CD14-positive monocyte (primary cell): ENCODE measurements at regions not wholly inside any gene's neighbourhood (a gene's known extent, or its start where the extent isn't known, plus 50 kb on each side); places are given as distances from the start of the nearest gene placed in this dataset.

Experiments used
- DNase-seq, 3 donors: peaks; one replicate each; pipeline ENCODE4 v3.0.0-alpha.2; 2011 to 2022
- H2AFZ ChIP-seq: 2 replicates; pipeline ENCODE4 v1.6.0; 2012; ENCODE audit warnings: mild to moderate bottlenecking, low read depth, low read length, inconsistent platforms; ENCODE audit not compliant: insufficient read depth, poor library complexity, severe bottlenecking
- H3K27ac ChIP-seq, 2 donors: 1 replicate in 1 of 2; 2 replicates in 1 of 2; pipeline ENCODE4 v1.5.1; 2012 to 2013; ENCODE audit warnings: low read length in 2 of 2, control low read depth in 1 of 2, inconsistent platforms in 1 of 2, low read depth in 1 of 2, mild to moderate bottlenecking in 1 of 2
- H3K27me3 ChIP-seq, 2 donors: one replicate each; pipeline versions ENCODE4 v1.6.0 to v1.6.1; 2011 to 2013; ENCODE audit warnings: low read length in 2 of 2; ENCODE audit not compliant: control insufficient read depth in 2 of 2, insufficient read depth in 2 of 2
- H3K36me3 ChIP-seq, 2 donors: replicated peaks in 1 of 2; 1 replicate in 1 of 2; 2 replicates in 1 of 2; pipeline versions ENCODE4 v1.5.1 to v1.6.1; 2012 to 2013; ENCODE audit warnings: low read length in 2 of 2, control low read depth in 1 of 2, inconsistent platforms in 1 of 2, mild to moderate bottlenecking in 1 of 2; ENCODE audit not compliant: insufficient read depth in 2 of 2, control insufficient read depth in 1 of 2
- H3K4me1 ChIP-seq, 2 donors: 1 replicate in 1 of 2; 2 replicates in 1 of 2; pipeline versions ENCODE4 v1.5.1 to v1.6.1; 2012 to 2013; ENCODE audit warnings: low read length in 2 of 2, control low read depth in 1 of 2, inconsistent platforms in 1 of 2, mild to moderate bottlenecking in 1 of 2, moderate library complexity in 1 of 2; ENCODE audit not compliant: insufficient read depth in 2 of 2, control insufficient read depth in 1 of 2
- H3K4me2 ChIP-seq: replicated peaks from 2 replicates; pipeline ENCODE3; 2012; ENCODE audit warnings: low read length, moderate library complexity, mild to moderate bottlenecking; ENCODE audit not compliant: poor library complexity, severe bottlenecking; ENCODE audit errors: extremely low read depth
- H3K4me3 ChIP-seq, 3 experiments: fragments of 200-600 bp in 1 of 3; sonication (generic) in 1 of 3; replicated peaks in 1 of 3; 1 replicate in 2 of 3; 2 replicates in 1 of 3; pipeline ENCODE4 v1.5.1; 2011 to 2013; ENCODE audit warnings: low read length in 3 of 3, mild to moderate bottlenecking in 3 of 3, control low read depth in 2 of 3, low read depth in 2 of 3, inconsistent platforms in 1 of 3, moderate library complexity in 1 of 3
- H3K79me2 ChIP-seq: 2 replicates; pipeline ENCODE4 v1.6.0; 2012; ENCODE audit warnings: mild to moderate bottlenecking, control low read depth, inconsistent platforms, low read length, moderate library complexity; ENCODE audit not compliant: insufficient read depth
- H3K9ac ChIP-seq: 2 replicates; pipeline ENCODE4 v1.6.0; 2017; ENCODE audit warnings: low read length, mild to moderate bottlenecking; ENCODE audit not compliant: insufficient read depth, poor library complexity, severe bottlenecking
- H3K9me3 ChIP-seq, 2 donors: replicated peaks in 1 of 2; 1 replicate in 1 of 2; 2 replicates in 1 of 2; pipeline versions ENCODE4 v1.5.1 to v1.6.1; 2012 to 2013; ENCODE audit warnings: low read length in 2 of 2, control low read depth in 1 of 2; ENCODE audit not compliant: control insufficient read depth in 1 of 2, insufficient read depth in 1 of 2
- H4K20me1 ChIP-seq: 2 replicates; pipeline ENCODE4 v1.6.0; 2012; ENCODE audit warnings: mild to moderate bottlenecking, low read length, control low read depth, moderate library complexity; ENCODE audit not compliant: insufficient read depth
- H3K27ac Mint-ChIP-seq, 7 donors: one replicate each; pipeline ENCODE4 v1.8.0; 2020; ENCODE audit warnings: mild to moderate bottlenecking in 7 of 7, mixed read lengths in 7 of 7, moderate library complexity in 6 of 7, inconsistent platforms in 2 of 7
- H3K27me3 Mint-ChIP-seq, 3 donors: one replicate each; pipeline ENCODE4 v1.8.0; 2021 to 2022; ENCODE audit warnings: low read depth in 3 of 3, mild to moderate bottlenecking in 3 of 3, mixed read lengths in 3 of 3, moderate library complexity in 3 of 3, inconsistent platforms in 1 of 3
- H3K36me3 Mint-ChIP-seq, 2 donors: one replicate each; pipeline ENCODE4 v1.8.0; 2020; ENCODE audit warnings: mixed read lengths in 2 of 2, inconsistent platforms in 1 of 2, mild to moderate bottlenecking in 1 of 2
- H3K4me1 Mint-ChIP-seq: one replicate; pipeline ENCODE4 v1.8.0; 2020; ENCODE audit warnings: mild to moderate bottlenecking, mixed read lengths
- H3K4me3 Mint-ChIP-seq, 2 donors: one replicate each; pipeline ENCODE4 v1.8.0; 2020; ENCODE audit warnings: mild to moderate bottlenecking in 2 of 2, mixed read lengths in 2 of 2, moderate library complexity in 1 of 2
- H3K9me3 Mint-ChIP-seq, 7 donors: one replicate each; pipeline ENCODE4 v1.8.0; 2020 to 2022; ENCODE audit warnings: mixed read lengths in 7 of 7, mild to moderate bottlenecking in 6 of 7, moderate library complexity in 6 of 7, inconsistent platforms in 2 of 7
- CTCF ChIP-seq: fragments of 200-600 bp; IDR thresholded peaks from one replicate; pipeline ENCODE4 v1.8.0; 2022; ENCODE audit warnings: antibody characterized with exemption, mild to moderate bottlenecking
- WGBS: methylation state at CpG from one replicate; pipeline ENCODE4 v1.1.5; 2013; ENCODE audit warnings: missing lambda C conversion rate; ENCODE audit not compliant: insufficient coverage; 5-methylcytosine and 5-hydroxymethylcytosine counted together
- intact Hi-C, 2 donors: fragments of 100-400 bp; cut with micrococcal nuclease; formaldehyde crosslinking; loops; one replicate each; pipeline versions ENCODE4 v1.15.0 to v1.15.1; 2023

DNA sequence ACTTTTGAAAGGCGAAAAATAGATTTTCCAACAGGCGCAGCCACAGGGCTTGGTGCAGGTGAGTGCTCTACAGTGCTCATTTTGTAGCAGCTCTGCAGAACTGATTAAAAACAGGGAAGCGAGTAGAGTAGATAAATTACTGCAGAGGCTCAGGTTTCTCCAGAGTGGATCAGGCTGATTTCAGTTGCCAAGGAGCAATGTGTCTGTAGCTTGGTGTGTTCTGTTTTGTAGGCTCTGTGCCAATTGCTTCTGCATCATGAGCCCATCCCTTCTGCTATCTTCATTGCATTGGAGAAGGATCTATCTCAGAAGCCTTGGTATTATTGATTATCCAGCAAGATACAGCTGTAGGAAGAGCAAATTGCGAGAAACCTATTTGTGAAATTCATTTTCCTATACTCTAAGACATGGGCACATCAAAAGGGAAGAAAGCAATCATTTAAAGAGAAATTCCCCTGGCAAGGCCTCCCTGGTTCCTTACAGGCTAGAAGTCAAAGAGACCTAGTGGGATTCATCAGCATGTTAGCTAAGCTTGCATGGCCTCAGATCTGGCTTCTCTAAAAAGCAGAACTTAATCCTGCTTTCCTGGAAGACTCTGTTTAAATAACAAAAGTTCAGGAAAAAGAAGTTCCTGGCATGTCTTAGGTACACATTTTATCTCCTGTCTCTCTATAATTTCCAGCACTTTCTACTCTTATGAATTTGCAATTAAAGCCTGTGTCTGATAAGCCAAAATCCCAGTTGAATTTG is 432.4 kb upstream of the ATP10A start:
- no peaks in the 10 kb centered on the region for H3K4me1 Mint-ChIP-seq
- H3K27me3 Mint-ChIP-seq: peaks cover 0 to 2% (median 0%) of the 10 kb centered on the region in 3 donors
- Histone ChIP-seq H3K4me3 (no peak overlapping the region), H3K36me3 (no peaks in the 10 kb centered on the region), H3K27me3 (no peaks in the 10 kb centered on the region), H3K9ac (no peak overlapping the region), H4K20me1 (no peaks in the 10 kb centered on the region), H3K4me2 (no peak overlapping the region), H3K4me1 (no peaks in the 10 kb centered on the region), H2AFZ (no peak overlapping the region), H3K79me2 (no peaks in the 10 kb centered on the region), H3K9me3 (peaks cover 33 to 35% of the 10 kb centered on the region in 2 donors), H3K27ac (no peak overlapping the region)
- H3K9me3 Mint-ChIP-seq: peaks cover 7 to 24% (median 19%) of the 10 kb centered on the region in 7 donors
- H3K36me3 Mint-ChIP-seq: no peaks in the 10 kb centered on the region
- TF ChIP-seq CTCF: no peak
- H3K4me3 Mint-ChIP-seq: no peak overlapping the region
- DNase-seq: no peak
- 85% methylated on average over 3 of the region's 4 CpGs for WGBS
- intact Hi-C loops: loop anchor here in 1 of 2 donors (10.0 kb wide), 1 partner anchor 61 kb away; no protein-coding TSS in a partner anchor
- no peak overlapping the region for H3K27ac Mint-ChIP-seq

- Mint-ChIP-seq H3K36me3 (no peaks in the 10 kb centered on the region), H3K9me3 (peaks cover 7 to 30% (median 21%) of the 10 kb centered on the region in 7 donors), H3K27me3 (peaks cover 0 to 2% (median 0%) of the 10 kb centered on the region in 3 donors), H3K4me3 (no peak overlapping the region), H3K4me1 (no peaks in the 10 kb centered on the region), H3K27ac (no peak overlapping the region)
- H3K36me3 ChIP-seq: no peaks in the 10 kb centered on the region
- H3K4me2 ChIP-seq: no peak overlapping the region
- no peak overlapping the region for H3K27ac ChIP-seq
- 56% methylated on average over 2 of the region's 5 CpGs for WGBS
- no peak for DNase-seq
- H3K4me1 ChIP-seq: no peaks in the 10 kb centered on the region
- no peak for TF ChIP-seq CTCF
- H3K4me3 ChIP-seq: no peak overlapping the region
- no peak overlapping the region for H3K9ac ChIP-seq
- no peak overlapping the region for H2AFZ ChIP-seq
- no peaks in the 10 kb centered on the region for H3K27me3 ChIP-seq
- no peaks in the 10 kb centered on the region for H4K20me1 ChIP-seq
- peaks cover 37 to 41% of the 10 kb centered on the region in 2 donors for H3K9me3 ChIP-seq
- intact Hi-C loops: loop anchor here in 1 of 2 donors (10.0 kb wide), 1 partner anchor 59 kb away; no protein-coding TSS in a partner anchor
- no peaks in the 10 kb centered on the region for H3K79me2 ChIP-seq
Measured at GRCh38 chr15:26294059-26294689, 431.0 kb upstream of the ATP10A start.
